CD4-positive, CD25-positive, alpha-beta regulatory T cell (primary cell): ENCODE measurements at regions not wholly inside any gene's neighbourhood (a gene's known extent, or its start where the extent isn't known, plus 50 kb on each side); places are given as distances from the start of the nearest gene placed in this dataset.

Experiments
- ATAC-seq, 2 donors: fragments of 150-1000 bp; cut with Tn5 transposase; one replicate each; pipeline ENCODE4 v1.10.0; 2021; ENCODE audit warnings: low read depth in 2 of 2, moderate number of reproducible peaks in 2 of 2, moderate library complexity in 1 of 2
- DNase-seq, 3 donors: peaks; one replicate each; pipeline versions ENCODE4 v3.0.0 to v3.0.0-alpha.2; 2012 to 2022; ENCODE audit warnings: mixed read lengths in 1 of 3
- H3K27ac ChIP-seq: one replicate; pipeline ENCODE4 v1.7.0; 2013; ENCODE audit warnings: mild to moderate bottlenecking, low read length; ENCODE audit not compliant: insufficient read depth, poor library complexity, severe bottlenecking
- H3K27me3 ChIP-seq: one replicate; pipeline ENCODE4 v1.7.0; 2013; ENCODE audit warnings: low read length; ENCODE audit not compliant: control insufficient read depth, insufficient read depth
- H3K36me3 ChIP-seq: one replicate; pipeline ENCODE4 v1.7.0; 2013; ENCODE audit warnings: mild to moderate bottlenecking, low read length, moderate library complexity; ENCODE audit not compliant: control insufficient read depth, insufficient read depth
- H3K4me1 ChIP-seq: 2 replicates; pipeline ENCODE4 v1.7.0; 2013; ENCODE audit warnings: mild to moderate bottlenecking, low read length; ENCODE audit not compliant: insufficient read depth, control insufficient read depth, poor library complexity, severe bottlenecking
- H3K4me3 ChIP-seq: one replicate; pipeline ENCODE4 v1.7.0; 2013; ENCODE audit warnings: low read depth, mild to moderate bottlenecking, low read length, moderate library complexity
- H3K9me3 ChIP-seq, 2 experiments: 1 replicate in 1 of 2; 2 replicates in 1 of 2; pipeline ENCODE4 v1.7.0; 2013; ENCODE audit warnings: low read length in 2 of 2, mild to moderate bottlenecking in 1 of 2, moderate library complexity in 1 of 2; ENCODE audit not compliant: control insufficient read depth in 2 of 2
- H3K27ac Mint-ChIP-seq, 3 donors: one replicate each; pipeline ENCODE4 v1.8.0; 2020 to 2022; ENCODE audit warnings: mild to moderate bottlenecking in 3 of 3, mixed read lengths in 3 of 3, moderate library complexity in 2 of 3
- H3K27me3 Mint-ChIP-seq: one replicate; pipeline ENCODE4 v1.8.0; 2022; ENCODE audit warnings: mild to moderate bottlenecking, mixed read lengths
- H3K36me3 Mint-ChIP-seq: one replicate; pipeline ENCODE4 v1.8.0; 2020; ENCODE audit warnings: mixed read lengths
- H3K4me1 Mint-ChIP-seq, 4 donors: one replicate each; pipeline ENCODE4 v1.8.0; 2020 to 2022; ENCODE audit warnings: mixed read lengths in 4 of 4, mild to moderate bottlenecking in 1 of 4
- H3K4me3 Mint-ChIP-seq, 4 donors: one replicate each; pipeline ENCODE4 v1.8.0; 2020 to 2022; ENCODE audit warnings: mild to moderate bottlenecking in 4 of 4, mixed read lengths in 4 of 4, moderate library complexity in 3 of 4
- H3K9me3 Mint-ChIP-seq, 7 donors: one replicate each; pipeline ENCODE4 v1.8.0; 2020 to 2022; ENCODE audit warnings: mixed read lengths in 7 of 7, mild to moderate bottlenecking in 3 of 7, moderate library complexity in 2 of 7

GRCh38 chr7:138237995-138238394, 161.7 kb downstream of the AKR1D1 start:
- Mint-ChIP-seq H3K9me3 (peaks cover 0 to 2% (median 0%) of the 10 kb centered on the region in 7 donors), H3K27ac (no peak overlapping the region)
- ATAC-seq = no peak

GRCh38 chr7:138238734-138239659, 162.7 kb downstream of the AKR1D1 start:
- no peaks in the 10 kb centered on the region for H3K36me3 Mint-ChIP-seq
- no peak for ATAC-seq
- Histone ChIP-seq H3K27me3 (no peaks in the 10 kb centered on the region), H3K4me1 (no peaks in the 10 kb centered on the region), H3K4me3 (no peak overlapping the region), H3K9me3 (no peaks in the 10 kb centered on the region), H3K27ac (no peak overlapping the region), H3K36me3 (no peaks in the 10 kb centered on the region)
- H3K4me3 Mint-ChIP-seq = no peak overlapping the region
- no peak overlapping the region for H3K27ac Mint-ChIP-seq
- no peak for DNase-seq
- peaks cover 0 to 1% (median 0%) of the 10 kb centered on the region in 7 donors for H3K9me3 Mint-ChIP-seq
- H3K27me3 Mint-ChIP-seq = no peaks in the 10 kb centered on the region
- H3K4me1 Mint-ChIP-seq = no peaks in the 10 kb centered on the region

More at GRCh38 chr7:138237995-138238394, 161.7 kb downstream of the AKR1D1 start:
- no peaks in the 10 kb centered on the region for H3K36me3 ChIP-seq
- no peak overlapping the region for H3K4me3 Mint-ChIP-seq
- H3K4me3 ChIP-seq = no peak overlapping the region
- H3K27me3 Mint-ChIP-seq = no peaks in the 10 kb centered on the region
- no peak overlapping the region for H3K27ac ChIP-seq
- H3K9me3 ChIP-seq = no peaks in the 10 kb centered on the region
- no peaks in the 10 kb centered on the region for H3K4me1 ChIP-seq
- H3K4me1 Mint-ChIP-seq = no peaks in the 10 kb centered on the region
- no peaks in the 10 kb centered on the region for H3K36me3 Mint-ChIP-seq
- DNase-seq = no peak
- no peaks in the 10 kb centered on the region for H3K27me3 ChIP-seq

- Mint-ChIP-seq H3K27ac (no peak overlapping the region), H3K27me3 (peaks cover 4% of the 10 kb centered on the region), H3K36me3 (no peaks in the 10 kb centered on the region), H3K9me3 (peaks cover 0 to 8% (median 3%) of the 10 kb centered on the region in 7 donors), H3K4me3 (no peak overlapping the region), H3K4me1 (no peaks in the 10 kb centered on the region)
- ATAC-seq (no peak), DNase-seq (no peak)
- Histone ChIP-seq H3K36me3 (no peaks in the 10 kb centered on the region), H3K27ac (no peak overlapping the region), H3K4me3 (no peak overlapping the region), H3K9me3 (no peaks in the 10 kb centered on the region), H3K4me1 (no peaks in the 10 kb centered on the region), H3K27me3 (no peaks in the 10 kb centered on the region)
Observed at GRCh38 chr7:138243430-138243829, 167.2 kb downstream of the AKR1D1 start.

GRCh38 chr7:138243836-138244235, 167.6 kb downstream of the AKR1D1 start:
- H3K27ac Mint-ChIP-seq = no peak overlapping the region

DNA sequence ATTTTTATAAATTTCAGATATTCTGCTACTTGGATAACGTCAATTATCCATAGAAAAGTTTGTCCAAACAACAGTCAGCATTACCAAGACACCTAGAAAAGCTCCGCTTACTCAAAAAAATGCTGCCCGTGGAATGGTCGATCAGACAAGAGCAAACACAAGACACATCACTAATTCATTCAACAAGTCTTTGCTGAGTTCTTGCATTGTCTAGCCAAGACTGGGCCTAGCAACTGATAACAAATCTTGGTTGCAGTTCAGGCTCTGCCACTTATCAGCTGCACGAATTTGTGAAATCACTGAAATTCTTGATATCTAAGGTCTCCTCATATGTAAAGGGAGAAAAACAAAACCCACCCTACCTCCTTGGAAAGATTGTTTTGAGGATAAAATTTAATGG, 168.3 kb downstream of the AKR1D1 start:
- H3K27ac ChIP-seq = no peak overlapping the region
- H3K4me3 Mint-ChIP-seq = no peak overlapping the region

More at GRCh38 chr7:138243836-138244235, 167.6 kb downstream of the AKR1D1 start:
- H3K4me1 ChIP-seq = no peaks in the 10 kb centered on the region
- H3K4me3 ChIP-seq = no peak overlapping the region
- DNase-seq (no peak), ATAC-seq (no peak)
- H3K9me3 Mint-ChIP-seq = peaks cover 0 to 8% (median 3%) of the 10 kb centered on the region in 7 donors
- H3K4me1 Mint-ChIP-seq = no peaks in the 10 kb centered on the region
- no peaks in the 10 kb centered on the region for H3K36me3 Mint-ChIP-seq
- H3K9me3 ChIP-seq = no peaks in the 10 kb centered on the region
- H3K27ac ChIP-seq = no peak overlapping the region
- H3K4me3 Mint-ChIP-seq = no peak overlapping the region
- H3K27me3 Mint-ChIP-seq = peaks cover 4% of the 10 kb centered on the region
- no peaks in the 10 kb centered on the region for H3K36me3 ChIP-seq
- no peaks in the 10 kb centered on the region for H3K27me3 ChIP-seq

DNA sequence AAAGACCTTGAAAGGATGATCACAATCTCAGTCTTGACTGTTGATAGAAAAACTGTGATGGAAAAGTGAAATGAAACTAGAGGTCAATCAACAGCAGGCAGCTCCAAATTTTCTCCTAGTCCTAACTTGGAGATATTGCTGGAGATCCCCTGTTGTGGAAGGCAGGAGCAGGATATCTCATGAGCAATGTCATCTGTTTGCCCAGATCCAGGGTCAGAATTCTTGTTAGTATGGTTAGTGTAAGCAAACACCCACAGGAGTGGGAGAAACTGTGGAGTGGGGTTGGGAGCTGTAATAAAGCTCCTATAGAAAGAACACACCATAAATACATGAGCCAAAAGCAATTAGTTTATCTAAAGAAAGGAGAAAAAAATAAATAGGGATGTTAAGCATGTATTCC, 169.0 kb downstream of the AKR1D1 start:
- no peak overlapping the region for H3K4me3 Mint-ChIP-seq
- H3K36me3 Mint-ChIP-seq = no peaks in the 10 kb centered on the region
- no peaks in the 10 kb centered on the region for H3K9me3 ChIP-seq

More for the DNA sequence above, 168.3 kb downstream of the AKR1D1 start:
- no peaks in the 10 kb centered on the region for H3K9me3 ChIP-seq
- Mint-ChIP-seq H3K27ac (no peak overlapping the region), H3K36me3 (no peaks in the 10 kb centered on the region), H3K9me3 (peaks cover 0 to 8% (median 3%) of the 10 kb centered on the region in 7 donors), H3K27me3 (peaks cover 4% of the 10 kb centered on the region), H3K4me1 (no peaks in the 10 kb centered on the region)
- ATAC-seq = no peak
- DNase-seq = no peak
- H3K27me3 ChIP-seq = no peaks in the 10 kb centered on the region
- H3K36me3 ChIP-seq = no peaks in the 10 kb centered on the region
- no peaks in the 10 kb centered on the region for H3K4me1 ChIP-seq
- H3K4me3 ChIP-seq = no peak overlapping the region

DNA sequence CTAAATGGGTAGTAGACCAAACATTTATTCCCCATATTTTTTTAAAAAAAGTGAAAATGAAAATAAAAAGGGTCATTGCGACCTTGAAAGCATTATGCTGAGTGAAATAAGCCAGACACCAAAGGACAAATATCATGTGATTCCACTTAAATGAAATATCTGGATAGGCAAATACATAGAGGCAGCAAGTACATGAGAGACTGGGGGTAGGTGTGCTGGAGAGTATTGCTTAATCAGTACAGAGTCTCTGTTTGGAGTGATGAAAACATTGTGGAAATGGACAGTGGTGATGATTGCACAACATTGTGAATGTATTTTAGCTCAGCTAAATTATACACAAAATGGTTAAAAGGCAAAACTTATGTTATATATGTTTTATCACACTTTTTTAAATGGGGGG, 169.4 kb downstream of the AKR1D1 start:
- H3K4me1 Mint-ChIP-seq = no peaks in the 10 kb centered on the region
- H3K4me3 Mint-ChIP-seq = no peak overlapping the region
- Histone ChIP-seq H3K4me1 (no peaks in the 10 kb centered on the region), H3K36me3 (no peaks in the 10 kb centered on the region), H3K27ac (no peak overlapping the region), H3K4me3 (no peak overlapping the region), H3K9me3 (no peaks in the 10 kb centered on the region), H3K27me3 (no peaks in the 10 kb centered on the region)
- peaks cover 4% of the 10 kb centered on the region for H3K27me3 Mint-ChIP-seq
- DNase-seq = no peak
- H3K9me3 Mint-ChIP-seq = peaks cover 0 to 8% (median 3%) of the 10 kb centered on the region in 7 donors
- no peaks in the 10 kb centered on the region for H3K36me3 Mint-ChIP-seq
- H3K27ac Mint-ChIP-seq = no peak overlapping the region
- no peak for ATAC-seq

More for the DNA sequence above, 169.0 kb downstream of the AKR1D1 start:
- H3K9me3 Mint-ChIP-seq = peaks cover 0 to 8% (median 3%) of the 10 kb centered on the region in 7 donors
- H3K36me3 ChIP-seq = no peaks in the 10 kb centered on the region
- no peaks in the 10 kb centered on the region for H3K27me3 ChIP-seq
- peaks cover 4% of the 10 kb centered on the region for H3K27me3 Mint-ChIP-seq
- H3K4me3 ChIP-seq = no peak overlapping the region
- H3K4me1 Mint-ChIP-seq = no peaks in the 10 kb centered on the region
- H3K27ac ChIP-seq = no peak overlapping the region
- ATAC-seq (no peak), DNase-seq (no peak)
- no peak overlapping the region for H3K27ac Mint-ChIP-seq
- H3K4me1 ChIP-seq = no peaks in the 10 kb centered on the region

GRCh38 chr7:138246428-138246827, 170.2 kb downstream of the AKR1D1 start:
- Mint-ChIP-seq H3K27ac (no peak overlapping the region), H3K4me1 (no peaks in the 10 kb centered on the region), H3K36me3 (no peaks in the 10 kb centered on the region), H3K4me3 (no peak overlapping the region), H3K9me3 (peaks cover 0 to 8% (median 3%) of the 10 kb centered on the region in 7 donors), H3K27me3 (peaks cover 4% of the 10 kb centered on the region)
- Histone ChIP-seq H3K27me3 (no peaks in the 10 kb centered on the region), H3K9me3 (no peaks in the 10 kb centered on the region), H3K4me3 (no peak overlapping the region), H3K36me3 (no peaks in the 10 kb centered on the region), H3K4me1 (no peaks in the 10 kb centered on the region), H3K27ac (no peak overlapping the region)
- DNase-seq (no peak), ATAC-seq (no peak)
